Activated gamma-delta T cell treated with anti-CD3 and anti-CD28 coated beads, Interleukin-2, amount 50 U/mL, for 16 hours (primary cell): ENCODE measurements at regions not wholly inside any gene's neighbourhood (a gene's known extent, or its start where the extent isn't known, plus 50 kb on each side); places are given as distances from the start of the nearest gene placed in this dataset.
A peak's percentile ranks its signal among the peaks of the same experiment; 100 is the strongest.

Experiments used
- DNase-seq: peaks from one replicate; pipeline ENCODE4 v3.0.0-alpha.2; 2020; ENCODE audit warnings: low read depth

- DNase-seq = no peak
Measured at GRCh38 chr15:69505956-69506556, 53.4 kb downstream of the RPLP1 start.

GRCh38 chr15:69508659-69509058, 56.0 kb downstream of the RPLP1 start:
- DNase-seq = no peak

- no peak for DNase-seq
Measured at GRCh38 chr15:69509131-69509530, 56.5 kb downstream of the RPLP1 start.

GRCh38 chr15:69510556-69510955, 57.9 kb downstream of the RPLP1 start:
- DNase-seq = no peak

GRCh38 chr15:69511015-69511414, 58.4 kb downstream of the RPLP1 start:
- no peak for DNase-seq

- no peak for DNase-seq
Measured at GRCh38 chr15:69511716-69512340, 59.2 kb downstream of the RPLP1 start.

- no peak for DNase-seq
Measured at GRCh38 chr15:69513450-69513960, 60.9 kb downstream of the RPLP1 start.

GRCh38 chr15:69513986-69514385, 61.4 kb downstream of the RPLP1 start:
- no peak for DNase-seq

GRCh38 chr15:69515508-69515907, 62.9 kb downstream of the RPLP1 start:
- DNase-seq = no peak

- DNase-seq = no peak
Measured at GRCh38 chr15:69515926-69516325, 63.3 kb downstream of the RPLP1 start.

- DNase-seq = no peak
Measured at GRCh38 chr15:69517052-69517451, 64.4 kb downstream of the RPLP1 start.

- no peak for DNase-seq
Measured at GRCh38 chr15:69518806-69519205, 66.2 kb downstream of the RPLP1 start.

GRCh38 chr15:69520067-69520466, 67.4 kb downstream of the RPLP1 start:
- DNase-seq = no peak

- no peak for DNase-seq
Measured at GRCh38 chr15:69522361-69522760, 69.7 kb downstream of the RPLP1 start.

- DNase-seq = peak; percentile 46
Measured at GRCh38 chr15:69523010-69524001, 70.7 kb downstream of the RPLP1 start.

GRCh38 chr15:69524296-69524695, 71.7 kb downstream of the RPLP1 start:
- DNase-seq = no peak

- DNase-seq = no peak
Measured at GRCh38 chr15:69524814-69525213, 72.2 kb downstream of the RPLP1 start.

- DNase-seq = no peak
Measured at GRCh38 chr15:69525543-69525942, 72.9 kb downstream of the RPLP1 start.

GRCh38 chr15:69526081-69527061, 73.8 kb downstream of the RPLP1 start:
- no peak for DNase-seq

GRCh38 chr15:69529141-69529540, 76.5 kb downstream of the RPLP1 start:
- DNase-seq = no peak

- no peak for DNase-seq
Measured at GRCh38 chr15:69529961-69530633, 77.5 kb downstream of the RPLP1 start.
